ENCODE measurements at regions not wholly inside any gene's neighbourhood (a gene's known extent, or its start where the extent isn't known, plus 50 kb on each side); places are given as distances from the start of the nearest gene placed in this dataset.

GRCh38 chr13:60758637-60759036, 361.6 kb downstream of the TDRD3 start:
- TF ChIP-seq CTCF (conservative IDR thresholded peaks at IDR 0.05; ENCODE audit: low read depth, low read length): no peak
- no peak overlapping the region for H3K4me3 ChIP-seq (ENCODE audit: low read depth, low read length)
- no peak for DNase-seq (ENCODE audit: low read depth)

- TF ChIP-seq CTCF (conservative IDR thresholded peaks at IDR 0.05; ENCODE audit: low read depth, low read length): no peak
These were observed 360.6 kb downstream of the TDRD3 start for GRCh38 chr13:60757501-60758215.

GRCh38 chr13:60756306-60756705, 359.3 kb downstream of the TDRD3 start:
- no peak overlapping the region for H3K4me3 ChIP-seq (ENCODE audit: low read depth, low read length)
- no peak for DNase-seq (ENCODE audit: low read depth)
- no peak for TF ChIP-seq CTCF (conservative IDR thresholded peaks at IDR 0.05; ENCODE audit: low read depth, low read length)

More at GRCh38 chr13:60757501-60758215, 360.6 kb downstream of the TDRD3 start:
- H3K4me3 ChIP-seq (ENCODE audit: low read depth, low read length): no peak overlapping the region
- no peak for DNase-seq (ENCODE audit: low read depth)

- H3K4me3 ChIP-seq (ENCODE audit: low read depth, low read length): no peak overlapping the region
- DNase-seq (ENCODE audit: low read depth): no peak
- peak; percentile 37 for TF ChIP-seq CTCF (conservative IDR thresholded peaks at IDR 0.05; ENCODE audit: low read depth, low read length)
These were observed 358.6 kb downstream of the TDRD3 start for GRCh38 chr13:60755380-60756163.

GRCh38 chr13:60754211-60755090, 357.4 kb downstream of the TDRD3 start:
- no peak for DNase-seq (ENCODE audit: low read depth)
- TF ChIP-seq CTCF (conservative IDR thresholded peaks at IDR 0.05; ENCODE audit: low read depth, low read length): no peak
- no peak overlapping the region for H3K4me3 ChIP-seq (ENCODE audit: low read depth, low read length)

GRCh38 chr13:60753641-60754040, 356.6 kb downstream of the TDRD3 start:
- DNase-seq (ENCODE audit: low read depth): no peak
- no peak for TF ChIP-seq CTCF (conservative IDR thresholded peaks at IDR 0.05; ENCODE audit: low read depth, low read length)

More at GRCh38 chr13:60753641-60754040, 356.6 kb downstream of the TDRD3 start:
- H3K4me3 ChIP-seq (ENCODE audit: low read depth, low read length): no peak overlapping the region
